GM23338 (cell line): ENCODE measurements at regions not wholly inside any gene's neighbourhood (a gene's known extent, or its start where the extent isn't known, plus 50 kb on each side); places are given as distances from the start of the nearest gene placed in this dataset.
"Not testable (repeated sequence)": the region's sequence is repeated elsewhere in the genome, so short reads cannot be mapped to it uniquely, and the experiment has no call there.

ENCODE experiments used
- ATAC-seq: fragments of 200-7000 bp; cut with Tn5 transposase; 3 replicates; pipeline ENCODE4 v1.9.1; 2020
- DNase-seq: peaks from one replicate; pipeline ENCODE4 v3.0.0-alpha.2; 2015; ENCODE audit warnings: low spot score
- H2AFZ ChIP-seq: fragments of 200-600 bp; sonication (generic); 2 replicates; pipeline ENCODE4 v1.8.0; 2016; ENCODE audit warnings: antibody characterized with exemption, mild to moderate bottlenecking, moderate library complexity
- H3F3A ChIP-seq: fragments of 200-600 bp; sonication (generic); replicated peaks from 2 replicates; pipeline ENCODE4 v1.8.0; 2017; ENCODE audit warnings: antibody characterized with exemption, mixed run types, low read depth
- H3K27ac ChIP-seq: fragments of 200-600 bp; sonication (generic); 2 replicates; pipeline ENCODE4 v1.6.1; 2016; ENCODE audit warnings: low read depth
- H3K27me3 ChIP-seq: fragments of 200-600 bp; sonication (generic); 2 replicates; pipeline ENCODE4 v1.8.0; 2016; ENCODE audit warnings: mild to moderate bottlenecking, mixed run types, moderate library complexity; ENCODE audit not compliant: insufficient read depth
- H3K36me3 ChIP-seq: fragments of 200-600 bp; sonication (generic); 2 replicates; pipeline ENCODE4 v1.8.0; 2016; ENCODE audit warnings: mild to moderate bottlenecking; ENCODE audit not compliant: insufficient read depth
- H3K4me1 ChIP-seq: fragments of 200-600 bp; sonication (generic); 2 replicates; pipeline ENCODE4 v1.8.0; 2016; ENCODE audit warnings: mild to moderate bottlenecking, moderate library complexity; ENCODE audit not compliant: insufficient read depth
- H3K4me2 ChIP-seq: fragments of 200-600 bp; sonication (generic); 2 replicates; pipeline ENCODE4 v1.7.1; 2017; ENCODE audit warnings: mixed run types
- H3K4me3 ChIP-seq: fragments of 200-600 bp; sonication (generic); 2 replicates; pipeline ENCODE4 v1.6.1; 2016; ENCODE audit warnings: mixed run types
- H3K79me2 ChIP-seq: fragments of 200-600 bp; sonication (generic); replicated peaks from 2 replicates; pipeline ENCODE4 v1.8.0; 2017; ENCODE audit warnings: mild to moderate bottlenecking; ENCODE audit not compliant: insufficient read depth
- H3K9me2 ChIP-seq: fragments of 200-600 bp; sonication (generic); 2 replicates; pipeline ENCODE4 v1.8.0; 2017; ENCODE audit not compliant: insufficient read depth
- H4K20me1 ChIP-seq: fragments of 200-600 bp; sonication (generic); replicated peaks from 2 replicates; pipeline ENCODE4 v1.8.0; 2017; ENCODE audit warnings: mild to moderate bottlenecking; ENCODE audit not compliant: insufficient read depth
- H3K27ac Mint-ChIP-seq: 2 replicates; pipeline ENCODE4 v1.8.0; 2020; ENCODE audit warnings: inconsistent platforms, mild to moderate bottlenecking, moderate library complexity, mixed read lengths
- H3K27me3 Mint-ChIP-seq: 3 replicates; pipeline ENCODE4 v1.8.0; 2022; ENCODE audit warnings: low read depth, mild to moderate bottlenecking, moderate library complexity, mixed read lengths, inconsistent platforms; ENCODE audit not compliant: insufficient read depth, poor library complexity
- H3K36me3 Mint-ChIP-seq: 3 replicates; pipeline ENCODE4 v1.8.0; 2021; ENCODE audit warnings: low read depth, mild to moderate bottlenecking, inconsistent platforms, moderate library complexity, mixed read lengths
- H3K4me1 Mint-ChIP-seq: 3 replicates; pipeline ENCODE4 v1.8.0; 2020; ENCODE audit warnings: mild to moderate bottlenecking, inconsistent platforms, mixed read lengths
- H3K4me3 Mint-ChIP-seq: 3 replicates; pipeline ENCODE4 v1.8.0; 2021; ENCODE audit warnings: moderate library complexity, mild to moderate bottlenecking, inconsistent platforms, mixed read lengths
- H3K9me3 Mint-ChIP-seq: 3 replicates; pipeline ENCODE4 v1.8.0; 2020; ENCODE audit warnings: moderate library complexity, mild to moderate bottlenecking, inconsistent platforms, mixed read lengths
- CREB1 ChIP-seq: fragments of 250-450 bp; sonication (Bioruptor Pico); IDR thresholded peaks from 2 replicates; pipeline ENCODE4 v1.5.0; 2020; ENCODE audit warnings: low read depth, mild to moderate bottlenecking, moderate library complexity
- CTCF ChIP-seq, 2 experiments: fragments of 200-600 bp in 1 of 2; sonication (generic) in 1 of 2; conservative IDR thresholded peaks; 2 replicates each; pipeline versions ENCODE4 v1.5.1 to v1.6.1; 2016 to 2017; ENCODE audit warnings: antibody characterized with exemption in 2 of 2, low read depth in 2 of 2, mild to moderate bottlenecking in 2 of 2, moderate library complexity in 1 of 2
- EZH2 ChIP-seq: fragments of 200-600 bp; sonication (generic); IDR thresholded peaks from one replicate; pipeline ENCODE4 v1.8.0; 2017; ENCODE audit warnings: antibody characterized with exemption, mild to moderate bottlenecking, low read depth; ENCODE audit not compliant: unreplicated experiment
- EZH2phosphoT487 ChIP-seq: fragments of 200-600 bp; sonication (generic); IDR thresholded peaks from one replicate; pipeline ENCODE4 v1.8.1; 2018; ENCODE audit warnings: antibody characterized with exemption; ENCODE audit not compliant: unreplicated experiment
- JUNB ChIP-seq: IDR thresholded peaks from one replicate; pipeline ENCODE4 v1.6.1; 2016; ENCODE audit warnings: antibody characterized with exemption; ENCODE audit not compliant: unreplicated experiment
- NANOG ChIP-seq: IDR thresholded peaks from 2 replicates; pipeline ENCODE4 v1.6.1; 2016; ENCODE audit warnings: antibody characterized with exemption, borderline replicate concordance
- POLR2AphosphoS5 ChIP-seq: IDR thresholded peaks from 2 replicates; pipeline ENCODE4 v1.6.1; 2016; ENCODE audit warnings: antibody characterized with exemption, low read depth
- REST ChIP-seq: IDR thresholded peaks from one replicate; pipeline ENCODE4 v1.6.1; 2018; ENCODE audit warnings: antibody characterized with exemption; ENCODE audit not compliant: unreplicated experiment
- STAT1 ChIP-seq: IDR thresholded peaks from one replicate; pipeline ENCODE4 v1.6.1; 2016; ENCODE audit warnings: antibody characterized with exemption; ENCODE audit not compliant: unreplicated experiment
- ZNF114 ChIP-seq: fragments of 250-450 bp; sonication (Bioruptor Pico); IDR thresholded peaks from 2 replicates; pipeline ENCODE4 v1.5.0; 2020; ENCODE audit warnings: mild to moderate bottlenecking, moderate library complexity
- ZNF331 ChIP-seq: fragments of 250-450 bp; sonication (Bioruptor Pico); IDR thresholded peaks from 2 replicates; pipeline ENCODE4 v1.5.0; 2020; ENCODE audit warnings: low read depth, mild to moderate bottlenecking, moderate library complexity

GRCh38 chr10:9957351-9957750 is 1060.3 kb upstream of the CELF2 start:
- no peaks in the 10 kb centered on the region for H3K4me1 ChIP-seq
- ATAC-seq, result no peak
- no peak overlapping the region for H3K4me2 ChIP-seq
- no peak overlapping the region for H3K27ac ChIP-seq
- H4K20me1 ChIP-seq, result no peaks in the 10 kb centered on the region
- TF ChIP-seq NANOG (no peak), CTCF (conservative IDR thresholded peaks at IDR 0.05; ENCODE audit: low read depth in 2 of 2) (no peak)
- no peaks in the 10 kb centered on the region; the same call in 2 of the 3 replicates for H3K4me1 Mint-ChIP-seq
- DNase-seq, result no peak
- H3K9me2 ChIP-seq, result peaks cover 3% of the 10 kb centered on the region; the same call in 1 of the 2 replicates
- H3K27me3 ChIP-seq, result no peaks in the 10 kb centered on the region
- H3K79me2 ChIP-seq, result no peaks in the 10 kb centered on the region
- no peaks in the 10 kb centered on the region for H3F3A ChIP-seq
- no peaks in the 10 kb centered on the region for H3K27me3 Mint-ChIP-seq
- no peak overlapping the region for H2AFZ ChIP-seq
- peaks cover 7% of the 10 kb centered on the region; the same call in 1 of the 3 replicates for H3K9me3 Mint-ChIP-seq
- no peak overlapping the region for H3K4me3 ChIP-seq
- H3K36me3 Mint-ChIP-seq, result peaks cover 4% of the 10 kb centered on the region; the same call in 1 of the 3 replicates
- no peak overlapping the region for H3K27ac Mint-ChIP-seq
- no peak overlapping the region for H3K4me3 Mint-ChIP-seq
- no peaks in the 10 kb centered on the region for H3K36me3 ChIP-seq

- not testable (repeated sequence) for H3K4me1 ChIP-seq, H3K4me3 Mint-ChIP-seq, H3K27me3 ChIP-seq, H3K36me3 ChIP-seq, H3K27me3 Mint-ChIP-seq, H2AFZ ChIP-seq, H3K4me2 ChIP-seq, H3K9me2 ChIP-seq, ATAC-seq, H4K20me1 ChIP-seq, H3K4me3 ChIP-seq, H3K27ac Mint-ChIP-seq, H3K27ac ChIP-seq, H3F3A ChIP-seq, H3K4me1 Mint-ChIP-seq, H3K79me2 ChIP-seq, H3K36me3 Mint-ChIP-seq, DNase-seq
- peaks cover 11% of the 10 kb centered on the region; the same call in 2 of the 3 replicates for H3K9me3 Mint-ChIP-seq
Measured at GRCh38 chr10:9957876-9958275, 1059.8 kb upstream of the CELF2 start.

GRCh38 chr10:9965341-9965740 is 1052.3 kb upstream of the CELF2 start:
- H3K27me3 Mint-ChIP-seq, result no peaks in the 10 kb centered on the region
- DNase-seq, result no peak
- H3K4me3 ChIP-seq, result no peak overlapping the region
- no peaks in the 10 kb centered on the region for H3K9me2 ChIP-seq
- no peaks in the 10 kb centered on the region for H3K4me1 Mint-ChIP-seq
- ATAC-seq, result no peak
- H3K27ac Mint-ChIP-seq, result no peak overlapping the region
- H3K9me3 Mint-ChIP-seq, result peaks cover 8% of the 10 kb centered on the region; the same call in 2 of the 3 replicates
- no peaks in the 10 kb centered on the region for H3K79me2 ChIP-seq
- no peak overlapping the region for H3K4me3 Mint-ChIP-seq
- no peak overlapping the region for H3K4me2 ChIP-seq
- no peaks in the 10 kb centered on the region for H3K27me3 ChIP-seq
- no peaks in the 10 kb centered on the region for H4K20me1 ChIP-seq
- H2AFZ ChIP-seq, result no peak overlapping the region
- H3K4me1 ChIP-seq, result no peaks in the 10 kb centered on the region
- no peaks in the 10 kb centered on the region for H3K36me3 ChIP-seq
- no peaks in the 10 kb centered on the region for H3K36me3 Mint-ChIP-seq
- H3F3A ChIP-seq, result no peaks in the 10 kb centered on the region
- no peak overlapping the region for H3K27ac ChIP-seq
- no peak for TF ChIP-seq ZNF114 (CRISPR knock-in tag)
- no peak for TF ChIP-seq ZNF331 (CRISPR knock-in tag)
- TF ChIP-seq CTCF (conservative IDR thresholded peaks at IDR 0.05; ENCODE audit: low read depth in 2 of 2), result no peak
- no peak for TF ChIP-seq EZH2
- TF ChIP-seq EZH2phosphoT487, result no peak
- TF ChIP-seq NANOG, result no peak
- TF ChIP-seq JUNB, result no peak
- no peak for TF ChIP-seq STAT1
- TF ChIP-seq POLR2AphosphoS5, result no peak
- no peak for TF ChIP-seq REST
- TF ChIP-seq CREB1, result no peak
